ENCODE measurements at regions not wholly inside any gene's neighbourhood (a gene's known extent, or its start where the extent isn't known, plus 50 kb on each side); places are given as distances from the start of the nearest gene placed in this dataset.
A peak's percentile ranks its signal among the peaks of the same experiment; 100 is the strongest.

DNA sequence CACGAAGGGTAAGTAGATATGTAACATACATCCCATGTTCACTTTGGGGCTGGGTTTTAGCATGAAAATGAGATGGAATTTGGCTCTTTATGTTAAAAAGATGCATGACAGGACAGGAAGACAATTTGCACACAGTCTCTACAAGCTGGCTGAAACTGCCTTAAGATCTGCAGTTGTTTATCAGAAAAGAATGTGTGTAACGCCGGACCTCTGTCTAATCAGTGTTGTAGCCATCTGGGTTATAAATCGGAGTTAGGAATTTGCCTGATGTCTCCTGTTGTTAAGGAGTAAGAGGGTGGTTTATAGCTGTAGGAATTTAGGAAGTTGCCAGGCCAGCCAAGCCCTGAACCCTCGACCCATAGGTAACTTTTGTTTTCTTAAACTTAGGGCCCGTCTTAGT is 562.9 kb upstream of the FAT1 start:
- FAIRE-seq (no peak), DNase-seq (peak in 2 of 5 donors; percentile 37 to 67)
- TF ChIP-seq, protein P1, sequence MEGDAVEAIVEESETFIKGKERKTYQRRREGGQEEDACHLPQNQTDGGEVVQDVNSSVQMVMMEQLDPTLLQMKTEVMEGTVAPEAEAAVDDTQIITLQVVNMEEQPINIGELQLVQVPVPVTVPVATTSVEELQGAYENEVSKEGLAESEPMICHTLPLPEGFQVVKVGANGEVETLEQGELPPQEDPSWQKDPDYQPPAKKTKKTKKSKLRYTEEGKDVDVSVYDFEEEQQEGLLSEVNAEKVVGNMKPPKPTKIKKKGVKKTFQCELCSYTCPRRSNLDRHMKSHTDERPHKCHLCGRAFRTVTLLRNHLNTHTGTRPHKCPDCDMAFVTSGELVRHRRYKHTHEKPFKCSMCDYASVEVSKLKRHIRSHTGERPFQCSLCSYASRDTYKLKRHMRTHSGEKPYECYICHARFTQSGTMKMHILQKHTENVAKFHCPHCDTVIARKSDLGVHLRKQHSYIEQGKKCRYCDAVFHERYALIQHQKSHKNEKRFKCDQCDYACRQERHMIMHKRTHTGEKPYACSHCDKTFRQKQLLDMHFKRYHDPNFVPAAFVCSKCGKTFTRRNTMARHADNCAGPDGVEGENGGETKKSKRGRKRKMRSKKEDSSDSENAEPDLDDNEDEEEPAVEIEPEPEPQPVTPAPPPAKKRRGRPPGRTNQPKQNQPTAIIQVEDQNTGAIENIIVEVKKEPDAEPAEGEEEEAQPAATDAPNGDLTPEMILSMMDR (IDR thresholded peaks at IDR 0.05; ENCODE audit: borderline replicate concordance, extremely low read depth, insufficient read depth), result no peak
- Histone ChIP-seq H3K9ac (ENCODE audit: low read length in 3 of 3) (no peak overlapping the region), H3K9me3 (ENCODE audit: control insufficient read depth in 2 of 3, insufficient read depth in 1 of 3, low read length in 3 of 3) (no peaks in the 10 kb centered on the region), H3K27me3 (ENCODE audit: control insufficient read depth, insufficient read depth, low read length) (no peaks in the 10 kb centered on the region), H3K36me3 (ENCODE audit: control insufficient read depth in 2 of 3, insufficient read depth in 3 of 3, low read length in 3 of 3) (no peaks in the 10 kb centered on the region), H3K4me3 (ENCODE audit: low read length in 3 of 3) (no peak overlapping the region), H3K27ac (ENCODE audit: low read depth in 2 of 2, low read length in 2 of 2) (no peak overlapping the region), H3K4me1 (ENCODE audit: control insufficient read depth in 2 of 3, insufficient read depth in 2 of 3, low read depth in 1 of 3, low read length in 3 of 3) (peaks cover 0 to 4% (median 0%) of the 10 kb centered on the region in 3 donors)
- intact Hi-C loops (cut with DNase I), result no loop called here

DNA sequence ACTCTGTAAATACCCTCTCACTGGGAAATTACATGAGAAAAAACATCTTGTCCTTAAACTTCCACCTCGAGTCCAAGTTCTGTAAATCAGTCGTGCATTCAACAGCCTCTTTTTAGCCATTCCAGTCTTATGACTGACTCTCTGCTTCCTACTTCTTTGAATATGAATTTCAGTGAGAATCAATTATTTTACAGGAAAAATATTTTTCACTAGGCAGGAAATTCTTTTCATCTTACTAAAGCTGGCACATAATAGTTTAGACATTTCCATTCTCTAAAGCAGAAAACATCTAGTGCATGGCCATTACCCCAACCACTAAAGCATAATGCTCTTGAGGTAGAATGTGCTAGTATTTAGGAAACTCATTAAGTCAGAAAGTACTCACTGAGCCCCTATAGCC is 565.7 kb upstream of the FAT1 start:
- DNase-seq, result no peak
- FAIRE-seq, result no peak
- TF ChIP-seq, protein P1 (IDR thresholded peaks at IDR 0.05; ENCODE audit: borderline replicate concordance, extremely low read depth, insufficient read depth), result no peak
- no peak overlapping the region for H3K9ac ChIP-seq (ENCODE audit: low read length in 3 of 3)
- H3K4me1 ChIP-seq (ENCODE audit: control insufficient read depth in 2 of 3, insufficient read depth in 2 of 3, low read depth in 1 of 3, low read length in 3 of 3), result peaks cover 0 to 4% (median 0%) of the 10 kb centered on the region in 3 donors
- no peaks in the 10 kb centered on the region for H3K36me3 ChIP-seq (ENCODE audit: control insufficient read depth in 2 of 3, insufficient read depth in 3 of 3, low read length in 3 of 3)
- H3K9me3 ChIP-seq (ENCODE audit: control insufficient read depth in 2 of 3, insufficient read depth in 1 of 3, low read length in 3 of 3), result no peaks in the 10 kb centered on the region
- H3K27me3 ChIP-seq (ENCODE audit: control insufficient read depth, insufficient read depth, low read length), result no peaks in the 10 kb centered on the region
- no peak overlapping the region for H3K27ac ChIP-seq (ENCODE audit: low read depth in 2 of 2, low read length in 2 of 2)
- intact Hi-C loops (cut with DNase I), result no loop called here
- no peak overlapping the region for H3K4me3 ChIP-seq (ENCODE audit: low read length in 3 of 3)

DNA sequence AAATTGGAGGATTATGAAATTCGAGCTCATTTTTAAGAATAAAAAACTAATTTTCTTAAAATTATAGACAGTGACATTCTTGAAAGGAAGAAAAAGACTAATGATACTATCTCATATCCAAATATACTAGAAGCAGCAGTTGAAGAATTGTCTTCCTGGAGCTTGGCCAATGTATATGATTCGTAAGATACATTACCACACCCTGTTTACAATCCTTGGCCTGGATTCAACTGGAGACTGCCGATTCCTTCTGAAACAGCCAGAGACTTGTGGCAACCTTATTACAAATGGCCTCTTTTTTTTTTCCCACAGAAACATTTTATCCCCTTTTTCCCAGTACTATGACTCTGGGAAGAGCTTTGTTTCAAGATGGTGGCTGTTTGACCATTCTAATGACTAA is 571.2 kb upstream of the FAT1 start:
- no peak overlapping the region for H3K27ac ChIP-seq (ENCODE audit: low read depth in 2 of 2, low read length in 2 of 2)
- H3K9me3 ChIP-seq (ENCODE audit: control insufficient read depth in 2 of 3, insufficient read depth in 1 of 3, low read length in 3 of 3), result peaks cover 0 to 2% (median 0%) of the 10 kb centered on the region in 3 donors
- no peak for DNase-seq
- no peak overlapping the region for H3K4me3 ChIP-seq (ENCODE audit: low read length in 3 of 3)
- TF ChIP-seq, protein P1 (IDR thresholded peaks at IDR 0.05; ENCODE audit: borderline replicate concordance, extremely low read depth, insufficient read depth), result no peak
- H3K27me3 ChIP-seq (ENCODE audit: control insufficient read depth, insufficient read depth, low read length), result no peaks in the 10 kb centered on the region
- H3K36me3 ChIP-seq (ENCODE audit: control insufficient read depth in 2 of 3, insufficient read depth in 3 of 3, low read length in 3 of 3), result no peaks in the 10 kb centered on the region
- intact Hi-C loops (cut with DNase I), result no loop called here
- no peak overlapping the region for H3K9ac ChIP-seq (ENCODE audit: low read length in 3 of 3)
- H3K4me1 ChIP-seq (ENCODE audit: control insufficient read depth in 2 of 3, insufficient read depth in 2 of 3, low read depth in 1 of 3, low read length in 3 of 3), result no peaks in the 10 kb centered on the region
- no peak for FAIRE-seq

DNA sequence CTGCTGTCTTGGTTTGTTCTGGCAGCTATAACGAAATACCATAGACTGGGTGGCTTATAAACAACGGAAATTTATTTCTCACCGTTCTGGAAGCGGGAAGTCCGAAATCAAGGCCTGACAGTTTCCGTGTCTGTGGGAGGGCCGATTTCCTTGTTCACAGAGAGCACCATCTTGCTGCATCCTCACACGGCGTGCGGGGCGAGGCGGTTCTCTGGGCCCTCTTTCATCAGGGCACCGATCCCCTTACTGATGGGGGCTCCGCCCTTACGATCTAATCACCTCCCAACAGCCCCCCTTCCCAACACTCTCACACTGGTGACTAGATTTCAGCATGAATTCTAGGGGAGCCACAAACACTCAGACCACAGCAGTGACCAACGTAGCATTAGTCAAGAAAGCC is 578.3 kb upstream of the FAT1 start:
- Histone ChIP-seq H3K9me3 (ENCODE audit: control insufficient read depth in 2 of 3, insufficient read depth in 1 of 3, low read length in 3 of 3) (peaks cover 0 to 5% (median 0%) of the 10 kb centered on the region in 3 donors), H3K4me1 (ENCODE audit: control insufficient read depth in 2 of 3, insufficient read depth in 2 of 3, low read depth in 1 of 3, low read length in 3 of 3) (no peaks in the 10 kb centered on the region), H3K27ac (ENCODE audit: low read depth in 2 of 2, low read length in 2 of 2) (no peak overlapping the region), H3K4me3 (ENCODE audit: low read length in 3 of 3) (no peak overlapping the region), H3K27me3 (ENCODE audit: control insufficient read depth, insufficient read depth, low read length) (no peaks in the 10 kb centered on the region), H3K36me3 (ENCODE audit: control insufficient read depth in 2 of 3, insufficient read depth in 3 of 3, low read length in 3 of 3) (no peaks in the 10 kb centered on the region), H3K9ac (ENCODE audit: low read length in 3 of 3) (no peak overlapping the region)
- TF ChIP-seq, protein P1 (IDR thresholded peaks at IDR 0.05; ENCODE audit: borderline replicate concordance, extremely low read depth, insufficient read depth), result no peak
- FAIRE-seq (no peak), DNase-seq (peak in 1 of 5 donors; percentile 42)
- intact Hi-C loops (cut with DNase I), result no loop called here

Data from kidney (tissue), 13 donors.